Stimulated activated CD4-positive, alpha-beta T cell treated with anti-CD3 and anti-CD28 coated beads, Interleukin-2, amount 100 ng/mL, for 4 hours (primary cell): ENCODE measurements at regions not wholly inside any gene's neighbourhood (a gene's known extent, or its start where the extent isn't known, plus 50 kb on each side); places are given as distances from the start of the nearest gene placed in this dataset.
"Not testable (repeated sequence)": the region's sequence is repeated elsewhere in the genome, so short reads cannot be mapped to it uniquely, and the experiment has no call there.

Source experiments
- DNase-seq: peaks from one replicate; pipeline ENCODE4 v3.0.0-alpha.2; 2020; ENCODE audit warnings: low read depth

- no peak for DNase-seq
Measured at GRCh38 chr5:81826128-81826527, 75.2 kb upstream of the SSBP2 start.

- no peak for DNase-seq
Measured at GRCh38 chr5:81825237-81825636, 74.3 kb upstream of the SSBP2 start.

- DNase-seq, result not testable (repeated sequence)
Measured at GRCh38 chr5:81823736-81824135, 72.8 kb upstream of the SSBP2 start.

- DNase-seq, result no peak
Measured at GRCh38 chr5:81820863-81821262, 70.0 kb upstream of the SSBP2 start.

- DNase-seq, result no peak
Measured at GRCh38 chr5:81820318-81820636, 69.4 kb upstream of the SSBP2 start.

GRCh38 chr5:81819556-81820317 is 68.8 kb upstream of the SSBP2 start:
- no peak for DNase-seq

GRCh38 chr5:81817980-81818379 is 67.1 kb upstream of the SSBP2 start:
- DNase-seq, result no peak

GRCh38 chr5:81817086-81817485 is 66.2 kb upstream of the SSBP2 start:
- no peak for DNase-seq

- DNase-seq, result no peak
Measured at GRCh38 chr5:81815321-81815720, 64.4 kb upstream of the SSBP2 start.

GRCh38 chr5:81808106-81808505 is 57.2 kb upstream of the SSBP2 start:
- no peak for DNase-seq

- DNase-seq, result no peak
Measured at GRCh38 chr5:81805086-81805485, 54.2 kb upstream of the SSBP2 start.

GRCh38 chr5:81803812-81804211 is 52.9 kb upstream of the SSBP2 start:
- no peak for DNase-seq

GRCh38 chr5:81802625-81803024 is 51.7 kb upstream of the SSBP2 start:
- DNase-seq, result no peak

- DNase-seq, result no peak
Measured at GRCh38 chr5:81802020-81802419, 51.1 kb upstream of the SSBP2 start.

- DNase-seq, result no peak
Measured at GRCh38 chr5:81800797-81801196, 49.9 kb upstream of the SSBP2 start.
